Suprapubic skin (tissue), 3 donors: ENCODE measurements at regions not wholly inside any gene's neighbourhood (a gene's known extent, or its start where the extent isn't known, plus 50 kb on each side); places are given as distances from the start of the nearest gene placed in this dataset.
"Not testable (repeated sequence)": the region's sequence is repeated elsewhere in the genome, so short reads cannot be mapped to it uniquely, and the experiment has no call there.

Experiments used
- CTCF ChIP-seq, 2 donors: fragments of 200-600 bp in 1 of 2; fragments of 450-650 bp in 1 of 2; sonication (generic) in 1 of 2; IDR thresholded peaks; one replicate each; pipeline ENCODE4 v1.5.1; 2016 to 2019; ENCODE audit warnings: antibody characterized with exemption in 2 of 2, mild to moderate bottlenecking in 1 of 2, moderate library complexity in 1 of 2
- POLR2A ChIP-seq, 2 donors: fragments of 450-650 bp; IDR thresholded peaks; one replicate each; pipeline ENCODE4 v1.6.1; 2017; ENCODE audit warnings: antibody characterized with exemption in 2 of 2, mild to moderate bottlenecking in 2 of 2, moderate library complexity in 2 of 2

DNA sequence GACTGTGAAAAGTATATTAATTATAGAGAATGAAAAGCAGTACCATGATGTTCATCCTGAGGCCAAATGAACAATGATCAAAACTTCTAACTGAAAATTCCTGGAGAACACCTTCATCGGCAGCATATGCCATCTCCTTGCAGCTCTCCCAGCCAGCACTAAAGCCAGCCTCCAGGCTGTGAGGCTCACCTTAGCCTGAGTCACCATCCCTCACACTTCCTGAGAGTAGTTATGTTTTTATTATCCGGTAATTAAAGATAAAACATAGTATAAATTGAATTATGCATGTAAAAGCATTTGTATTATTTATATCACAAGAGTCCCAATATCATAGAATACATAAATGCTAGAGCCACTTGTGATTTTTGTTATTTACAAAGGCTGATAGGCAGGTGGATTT lies 341.9 kb downstream of the BCL2L11 start:
- TF ChIP-seq CTCF, POLR2A (IDR thresholded peaks at IDR 0.05): not testable (repeated sequence)
